Subcutaneous abdominal adipose tissue (tissue), 5 donors: ENCODE measurements at regions not wholly inside any gene's neighbourhood (a gene's known extent, or its start where the extent isn't known, plus 50 kb on each side); places are given as distances from the start of the nearest gene placed in this dataset.
"Not testable (repeated sequence)": the region's sequence is repeated elsewhere in the genome, so short reads cannot be mapped to it uniquely, and the experiment has no call there.

Source experiments
- H3K27ac ChIP-seq: one replicate; pipeline ENCODE4 v1.7.0; 2013; ENCODE audit warnings: low read depth, mild to moderate bottlenecking, inconsistent platforms, low read length, moderate library complexity
- H3K27me3 ChIP-seq, 5 donors: one replicate each; pipeline ENCODE4 v1.7.0; 2013; ENCODE audit warnings: low read length in 5 of 5, inconsistent platforms in 1 of 5; ENCODE audit not compliant: control insufficient read depth in 5 of 5, insufficient read depth in 4 of 5
- H3K36me3 ChIP-seq, 5 donors: one replicate each; pipeline ENCODE4 v1.7.0; 2013; ENCODE audit warnings: low read length in 5 of 5; ENCODE audit not compliant: control insufficient read depth in 5 of 5, insufficient read depth in 5 of 5
- H3K4me1 ChIP-seq, 5 donors: one replicate each; pipeline ENCODE4 v1.7.0; 2013; ENCODE audit warnings: low read length in 5 of 5, mild to moderate bottlenecking in 3 of 5, moderate library complexity in 1 of 5; ENCODE audit not compliant: control insufficient read depth in 5 of 5, insufficient read depth in 5 of 5
- H3K4me3 ChIP-seq, 5 donors: one replicate each; pipeline ENCODE4 v1.7.0; 2013; ENCODE audit warnings: low read length in 5 of 5, low read depth in 1 of 5
- H3K9ac ChIP-seq, 5 donors: one replicate each; pipeline ENCODE4 v1.7.0; 2013; ENCODE audit warnings: low read length in 5 of 5, mild to moderate bottlenecking in 4 of 5, moderate library complexity in 3 of 5
- H3K9me3 ChIP-seq, 5 donors: one replicate each; pipeline ENCODE4 v1.7.0; 2013; ENCODE audit warnings: low read length in 5 of 5; ENCODE audit not compliant: control insufficient read depth in 5 of 5
- donor health status: healthy.
- donor health status: healthy.
- donor health status: healthy.
- donor health status: healthy.
- donor health status: healthy.

GRCh38 chrX:13389501-13389900 lies 69.6 kb upstream of the ATXN3L start:
- Histone ChIP-seq H3K27me3 (peaks cover 0 to 4% (median 0%) of the 10 kb centered on the region in 5 donors), H3K4me3 (no peak overlapping the region), H3K36me3 (no peaks in the 10 kb centered on the region), H3K9ac (no peak overlapping the region), H3K9me3 (no peaks in the 10 kb centered on the region), H3K27ac (no peak overlapping the region), H3K4me1 (no peaks in the 10 kb centered on the region)

- no peaks in the 10 kb centered on the region for H3K9me3 ChIP-seq
- no peaks in the 10 kb centered on the region for H3K4me1 ChIP-seq
- H3K36me3 ChIP-seq: no peaks in the 10 kb centered on the region
- H3K27me3 ChIP-seq: no peaks in the 10 kb centered on the region
- no peak overlapping the region for H3K9ac ChIP-seq
- H3K27ac ChIP-seq: no peak overlapping the region
- no peak overlapping the region for H3K4me3 ChIP-seq
Observed at GRCh38 chrX:13387666-13388494, 68.0 kb upstream of the ATXN3L start.

- H3K27me3 ChIP-seq: peaks cover 0 to 6% (median 0%) of the 10 kb centered on the region in 5 donors
- H3K4me3 ChIP-seq: no peak overlapping the region
- no peaks in the 10 kb centered on the region for H3K36me3 ChIP-seq
- no peaks in the 10 kb centered on the region for H3K9me3 ChIP-seq
- H3K4me1 ChIP-seq: no peaks in the 10 kb centered on the region
- no peak overlapping the region for H3K9ac ChIP-seq
- peak overlapping the region; percentile 29 for H3K27ac ChIP-seq
Observed at GRCh38 chrX:13386636-13387035, 66.8 kb upstream of the ATXN3L start.

GRCh38 chrX:13386092-13386491 lies 66.2 kb upstream of the ATXN3L start:
- H3K9ac ChIP-seq: no peak overlapping the region
- no peak overlapping the region for H3K4me3 ChIP-seq
- H3K36me3 ChIP-seq: no peaks in the 10 kb centered on the region
- no peak overlapping the region for H3K27ac ChIP-seq
- H3K4me1 ChIP-seq: no peaks in the 10 kb centered on the region
- peaks cover 0 to 6% (median 0%) of the 10 kb centered on the region in 5 donors for H3K27me3 ChIP-seq
- no peaks in the 10 kb centered on the region for H3K9me3 ChIP-seq

- Histone ChIP-seq H3K36me3 (no peaks in the 10 kb centered on the region), H3K27me3 (peaks cover 0 to 6% (median 0%) of the 10 kb centered on the region in 5 donors), H3K9me3 (no peaks in the 10 kb centered on the region), H3K9ac (no peak overlapping the region), H3K4me1 (no peaks in the 10 kb centered on the region), H3K27ac (no peak overlapping the region), H3K4me3 (no peak overlapping the region)
Observed at GRCh38 chrX:13383907-13384306, 64.1 kb upstream of the ATXN3L start.

GRCh38 chrX:13381514-13381913 lies 61.7 kb upstream of the ATXN3L start:
- Histone ChIP-seq H3K36me3 (no peaks in the 10 kb centered on the region), H3K4me3 (no peak overlapping the region), H3K4me1 (peaks cover 0 to 4% (median 4%) of the 10 kb centered on the region in 5 donors), H3K27me3 (peaks cover 0 to 6% (median 0%) of the 10 kb centered on the region in 5 donors), H3K27ac (no peak overlapping the region), H3K9me3 (no peaks in the 10 kb centered on the region), H3K9ac (no peak overlapping the region)

- peaks cover 0 to 4% (median 4%) of the 10 kb centered on the region in 5 donors for H3K4me1 ChIP-seq
- no peaks in the 10 kb centered on the region for H3K36me3 ChIP-seq
- H3K9ac ChIP-seq: no peak overlapping the region
- H3K27me3 ChIP-seq: peaks cover 0 to 6% (median 0%) of the 10 kb centered on the region in 5 donors
- H3K27ac ChIP-seq: no peak overlapping the region
- H3K9me3 ChIP-seq: no peaks in the 10 kb centered on the region
- no peak overlapping the region for H3K4me3 ChIP-seq
Observed at GRCh38 chrX:13380211-13380610, 60.4 kb upstream of the ATXN3L start.

- not testable (repeated sequence) for H3K9me3 ChIP-seq, H3K4me1 ChIP-seq, H3K9ac ChIP-seq, H3K27ac ChIP-seq, H3K4me3 ChIP-seq, H3K27me3 ChIP-seq, H3K36me3 ChIP-seq
Observed at GRCh38 chrX:13378562-13379518, 59.0 kb upstream of the ATXN3L start.

- peaks cover 0 to 6% (median 3%) of the 10 kb centered on the region in 5 donors for H3K27me3 ChIP-seq
- no peaks in the 10 kb centered on the region for H3K9me3 ChIP-seq
- no peak overlapping the region for H3K4me3 ChIP-seq
- no peak overlapping the region for H3K9ac ChIP-seq
- no peak overlapping the region for H3K27ac ChIP-seq
- H3K4me1 ChIP-seq: peaks cover 0 to 6% (median 4%) of the 10 kb centered on the region in 5 donors
- H3K36me3 ChIP-seq: no peaks in the 10 kb centered on the region
Observed at GRCh38 chrX:13377550-13377934, 57.7 kb upstream of the ATXN3L start.
